Osteocyte (in vitro differentiated cells): ENCODE measurements at regions not wholly inside any gene's neighbourhood (a gene's known extent, or its start where the extent isn't known, plus 50 kb on each side); places are given as distances from the start of the nearest gene placed in this dataset.

Experiments used
- DNase-seq: peaks from one replicate; pipeline ENCODE4 v3.0.0; 2021; ENCODE audit warnings: mixed read lengths; ENCODE audit not compliant: unreplicated experiment; ENCODE audit errors: extremely low spot score
- H3K27ac Mint-ChIP-seq: one replicate; pipeline ENCODE4 v1.8.0; 2021; ENCODE audit warnings: mild to moderate bottlenecking, mixed read lengths; ENCODE audit not compliant: unreplicated experiment
- H3K27me3 Mint-ChIP-seq: one replicate; pipeline ENCODE4 v1.8.0; 2021; ENCODE audit warnings: mixed read lengths; ENCODE audit not compliant: unreplicated experiment
- H3K36me3 Mint-ChIP-seq: one replicate; pipeline ENCODE4 v1.8.0; 2021; ENCODE audit warnings: mixed read lengths; ENCODE audit not compliant: unreplicated experiment
- H3K4me1 Mint-ChIP-seq: one replicate; pipeline ENCODE4 v1.8.0; 2021; ENCODE audit warnings: mixed read lengths; ENCODE audit not compliant: unreplicated experiment
- H3K4me3 Mint-ChIP-seq: one replicate; pipeline ENCODE4 v1.8.0; 2021; ENCODE audit warnings: mild to moderate bottlenecking, moderate library complexity, mixed read lengths; ENCODE audit not compliant: unreplicated experiment
- H3K9me3 Mint-ChIP-seq: one replicate; pipeline ENCODE4 v1.8.0; 2021; ENCODE audit warnings: mixed read lengths; ENCODE audit not compliant: unreplicated experiment
- TF ChIP-seq, protein P1 (sequence below): fragments of 200-600 bp; sonication (generic); IDR thresholded peaks from 2 replicates; pipeline ENCODE4 v1.5.0; 2021; ENCODE audit warnings: antibody characterized with exemption, mild to moderate bottlenecking, moderate library complexity

DNA sequence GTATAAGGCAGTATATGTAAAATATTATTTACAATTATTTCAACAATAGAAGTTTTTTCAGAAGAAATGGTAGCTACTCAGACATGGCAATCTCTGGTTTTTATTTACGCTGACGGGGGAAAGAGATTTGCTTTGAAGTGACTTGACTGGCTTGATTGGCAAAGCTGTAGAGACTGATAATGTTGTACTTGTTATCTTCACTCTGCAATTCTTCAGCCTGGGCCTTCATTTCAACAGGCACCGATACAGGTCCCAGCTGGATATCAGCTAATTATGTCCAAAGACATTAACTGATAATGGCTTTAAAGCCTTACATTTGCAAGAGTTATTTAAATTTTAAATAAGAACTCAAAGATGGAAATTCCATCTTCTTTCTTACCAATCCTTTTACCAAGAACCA, 151.4 kb upstream of the HS3ST3A1 start:
- H3K9me3 Mint-ChIP-seq: no peaks in the 10 kb centered on the region
- TF ChIP-seq, protein P1, sequence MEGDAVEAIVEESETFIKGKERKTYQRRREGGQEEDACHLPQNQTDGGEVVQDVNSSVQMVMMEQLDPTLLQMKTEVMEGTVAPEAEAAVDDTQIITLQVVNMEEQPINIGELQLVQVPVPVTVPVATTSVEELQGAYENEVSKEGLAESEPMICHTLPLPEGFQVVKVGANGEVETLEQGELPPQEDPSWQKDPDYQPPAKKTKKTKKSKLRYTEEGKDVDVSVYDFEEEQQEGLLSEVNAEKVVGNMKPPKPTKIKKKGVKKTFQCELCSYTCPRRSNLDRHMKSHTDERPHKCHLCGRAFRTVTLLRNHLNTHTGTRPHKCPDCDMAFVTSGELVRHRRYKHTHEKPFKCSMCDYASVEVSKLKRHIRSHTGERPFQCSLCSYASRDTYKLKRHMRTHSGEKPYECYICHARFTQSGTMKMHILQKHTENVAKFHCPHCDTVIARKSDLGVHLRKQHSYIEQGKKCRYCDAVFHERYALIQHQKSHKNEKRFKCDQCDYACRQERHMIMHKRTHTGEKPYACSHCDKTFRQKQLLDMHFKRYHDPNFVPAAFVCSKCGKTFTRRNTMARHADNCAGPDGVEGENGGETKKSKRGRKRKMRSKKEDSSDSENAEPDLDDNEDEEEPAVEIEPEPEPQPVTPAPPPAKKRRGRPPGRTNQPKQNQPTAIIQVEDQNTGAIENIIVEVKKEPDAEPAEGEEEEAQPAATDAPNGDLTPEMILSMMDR: no peak
- H3K27ac Mint-ChIP-seq: no peak overlapping the region
- H3K36me3 Mint-ChIP-seq: no peaks in the 10 kb centered on the region
- H3K27me3 Mint-ChIP-seq: no peaks in the 10 kb centered on the region
- DNase-seq: no peak
- no peak overlapping the region for H3K4me3 Mint-ChIP-seq
- H3K4me1 Mint-ChIP-seq: no peaks in the 10 kb centered on the region

DNA sequence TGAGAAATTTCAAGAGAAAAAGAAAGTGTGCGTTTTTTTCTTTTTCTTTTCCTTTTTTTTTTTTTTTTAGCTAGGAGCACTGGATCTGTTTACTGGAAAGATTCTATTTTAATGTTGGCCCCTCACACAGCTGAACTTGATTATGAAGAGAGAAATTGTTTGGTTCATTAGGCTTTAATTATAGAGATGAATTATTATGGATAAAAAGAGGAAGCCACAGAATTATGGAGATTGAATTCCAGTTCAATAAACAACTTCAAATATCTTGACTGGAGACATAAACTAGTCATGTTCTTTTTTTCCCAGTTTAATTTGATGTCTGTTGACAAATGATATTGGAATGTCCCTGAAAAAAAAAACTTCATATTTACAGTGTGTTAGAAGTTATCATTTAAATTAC, 152.0 kb upstream of the HS3ST3A1 start:
- DNase-seq: no peak
- TF ChIP-seq, protein P1: no peak
- H3K4me1 Mint-ChIP-seq: no peaks in the 10 kb centered on the region
- no peak overlapping the region for H3K27ac Mint-ChIP-seq
- no peaks in the 10 kb centered on the region for H3K36me3 Mint-ChIP-seq
- no peaks in the 10 kb centered on the region for H3K27me3 Mint-ChIP-seq
- H3K4me3 Mint-ChIP-seq: no peak overlapping the region
- no peaks in the 10 kb centered on the region for H3K9me3 Mint-ChIP-seq

DNA sequence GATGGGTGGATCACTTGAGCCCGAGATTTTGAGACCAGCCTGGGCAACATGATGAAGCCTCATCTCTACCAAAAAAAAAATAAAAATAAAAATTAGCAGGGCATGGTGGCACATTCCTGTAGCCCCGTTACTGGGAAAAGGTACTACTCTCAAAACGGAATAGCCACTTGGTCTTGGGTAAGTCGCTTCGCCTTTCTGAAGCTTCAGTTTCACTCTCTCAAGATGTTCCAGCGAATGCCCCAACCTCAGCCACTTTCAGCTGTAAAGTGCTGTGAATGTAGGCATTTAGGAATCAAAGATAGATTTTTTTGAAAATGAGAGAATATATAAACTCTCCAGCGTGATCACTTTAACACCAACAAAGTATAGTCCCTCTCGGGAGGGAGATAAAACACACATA, 154.1 kb upstream of the HS3ST3A1 start:
- DNase-seq: no peak
- TF ChIP-seq, protein P1: no peak
- peaks cover 13% of the 10 kb centered on the region for H3K27me3 Mint-ChIP-seq
- no peak overlapping the region for H3K27ac Mint-ChIP-seq
- H3K4me1 Mint-ChIP-seq: no peaks in the 10 kb centered on the region
- no peaks in the 10 kb centered on the region for H3K9me3 Mint-ChIP-seq
- H3K36me3 Mint-ChIP-seq: no peaks in the 10 kb centered on the region
- H3K4me3 Mint-ChIP-seq: no peak overlapping the region

DNA sequence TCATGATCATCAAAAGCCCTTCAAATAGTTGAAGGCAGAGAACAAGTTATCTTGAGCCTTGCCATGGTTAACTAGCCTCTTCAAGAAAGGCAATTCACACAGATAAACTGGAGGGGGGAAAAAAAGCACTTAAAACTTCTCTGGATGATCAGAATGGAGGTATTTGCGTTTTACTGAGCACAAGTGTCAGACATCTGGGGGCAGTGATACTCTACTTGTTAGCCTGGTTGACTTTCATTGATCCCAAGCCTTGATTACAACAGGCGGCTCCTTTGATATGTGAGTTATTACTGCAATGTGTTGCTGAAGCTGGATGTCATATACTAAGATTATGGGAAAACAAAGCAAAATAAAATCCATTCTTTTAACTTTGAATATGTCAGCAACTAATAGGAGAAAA, 155.0 kb upstream of the HS3ST3A1 start:
- TF ChIP-seq, protein P1: no peak
- Mint-ChIP-seq H3K27ac (no peak overlapping the region), H3K4me1 (no peaks in the 10 kb centered on the region), H3K36me3 (no peaks in the 10 kb centered on the region), H3K4me3 (no peak overlapping the region), H3K27me3 (peaks cover 13% of the 10 kb centered on the region), H3K9me3 (no peaks in the 10 kb centered on the region)
- DNase-seq: no peak

DNA sequence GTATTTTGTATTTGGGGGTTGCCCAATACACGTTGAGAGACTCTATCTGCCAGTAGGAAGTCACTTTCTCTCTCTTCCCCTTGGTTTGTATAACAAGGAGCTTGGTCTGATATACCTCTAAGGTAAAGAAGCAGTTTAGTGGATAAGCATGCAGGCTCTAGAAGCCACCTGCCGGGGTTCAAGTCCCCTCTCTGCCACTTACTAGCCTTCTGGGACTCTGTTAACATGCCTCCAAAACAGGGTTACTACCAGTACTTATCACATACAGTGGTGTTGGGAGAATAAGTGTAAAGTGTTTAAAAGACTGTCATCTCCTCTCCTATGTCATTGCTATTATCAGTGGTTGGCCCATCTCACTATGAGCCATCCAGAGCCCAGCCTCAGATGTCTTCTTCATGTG, 156.1 kb upstream of the HS3ST3A1 start:
- Mint-ChIP-seq H3K27me3 (peaks cover 13% of the 10 kb centered on the region), H3K4me1 (no peaks in the 10 kb centered on the region), H3K9me3 (no peaks in the 10 kb centered on the region), H3K27ac (no peak overlapping the region), H3K4me3 (no peak overlapping the region), H3K36me3 (no peaks in the 10 kb centered on the region)
- DNase-seq: no peak
- TF ChIP-seq, protein P1: no peak
